GM19238 (cell line): ENCODE measurements at regions not wholly inside any gene's neighbourhood (a gene's known extent, or its start where the extent isn't known, plus 50 kb on each side); places are given as distances from the start of the nearest gene placed in this dataset.

Source experiments
- DNase-seq: peaks from one replicate; pipeline ENCODE4 v3.0.0; 2011; ENCODE audit warnings: low spot score; ENCODE audit not compliant: insufficient read length

GRCh38 chr5:58403822-58404433, 56.0 kb downstream of the PLK2 start:
- no peak for DNase-seq

- no peak for DNase-seq
Observed at GRCh38 chr5:58401701-58402100, 58.2 kb downstream of the PLK2 start.

- DNase-seq, result no peak
Observed at GRCh38 chr5:58400737-58401136, 59.1 kb downstream of the PLK2 start.

GRCh38 chr5:58399951-58400350, 59.9 kb downstream of the PLK2 start:
- DNase-seq, result no peak

GRCh38 chr5:58394339-58394738, 65.5 kb downstream of the PLK2 start:
- no peak for DNase-seq

- DNase-seq, result no peak
Observed at GRCh38 chr5:58393716-58394115, 66.2 kb downstream of the PLK2 start.

- DNase-seq, result no peak
Observed at GRCh38 chr5:58392496-58392895, 67.4 kb downstream of the PLK2 start.

GRCh38 chr5:58383448-58383847, 76.4 kb downstream of the PLK2 start:
- no peak for DNase-seq

- no peak for DNase-seq
Observed at GRCh38 chr5:58382131-58382534, 77.8 kb downstream of the PLK2 start.

GRCh38 chr5:58381566-58381965, 78.3 kb downstream of the PLK2 start:
- DNase-seq, result no peak

- DNase-seq, result no peak
Observed at GRCh38 chr5:58380655-58381054, 79.2 kb downstream of the PLK2 start.

GRCh38 chr5:58378613-58379390, 81.1 kb downstream of the PLK2 start:
- DNase-seq, result no peak

- no peak for DNase-seq
Observed at GRCh38 chr5:58370606-58371005, 89.3 kb downstream of the PLK2 start.

- DNase-seq, result no peak
Observed at GRCh38 chr5:58369513-58370190, 90.2 kb downstream of the PLK2 start.

GRCh38 chr5:58366461-58366860, 93.4 kb downstream of the PLK2 start:
- DNase-seq, result no peak

GRCh38 chr5:58365791-58366190, 94.1 kb downstream of the PLK2 start:
- no peak for DNase-seq

- DNase-seq, result no peak
Observed at GRCh38 chr5:58363461-58364249, 96.2 kb downstream of the PLK2 start.

GRCh38 chr5:58362135-58362534, 97.8 kb downstream of the PLK2 start:
- DNase-seq, result no peak

- no peak for DNase-seq
Observed at GRCh38 chr5:58360794-58361193, 99.1 kb downstream of the PLK2 start.

- no peak for DNase-seq
Observed at GRCh38 chr5:58359981-58360380, 99.9 kb downstream of the PLK2 start.

- DNase-seq, result no peak
Observed at GRCh38 chr5:58358501-58359178, 101.2 kb downstream of the PLK2 start.
